ENCODE measurements at regions not wholly inside any gene's neighbourhood (a gene's known extent, or its start where the extent isn't known, plus 50 kb on each side); places are given as distances from the start of the nearest gene placed in this dataset.
"Not testable (repeated sequence)": the region's sequence is repeated elsewhere in the genome, so short reads cannot be mapped to it uniquely, and the experiment has no call there.

DNA sequence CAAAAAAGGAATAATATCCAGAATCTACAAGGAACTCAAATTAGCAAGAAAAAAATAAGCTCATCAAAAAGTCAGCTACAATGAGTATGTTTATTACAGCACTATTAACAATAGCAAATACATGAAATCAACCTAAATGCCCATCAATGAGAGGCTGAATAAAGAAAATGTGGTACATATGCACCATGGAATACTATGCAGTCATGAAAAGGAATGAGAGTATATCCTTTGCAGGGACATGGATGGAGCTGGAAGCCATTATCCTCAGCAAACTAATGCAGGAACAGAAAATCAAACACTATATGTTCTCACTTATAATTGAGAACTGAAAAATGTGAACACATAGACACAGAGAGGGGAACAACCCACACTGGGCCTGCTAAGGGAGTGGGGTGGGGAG is 178.4 kb upstream of the IRS4 start:
- no peak overlapping the region for H3K4me3 Mint-ChIP-seq (ENCODE audit: low read depth, unreplicated experiment)
- H3K4me1 Mint-ChIP-seq (ENCODE audit: low read depth, unreplicated experiment) = no peaks in the 10 kb centered on the region
- intact Hi-C loops (cut with micrococcal nuclease; ENCODE audit: unreplicated experiment) = no loop called here
- CTCF ChIA-PET = no interaction called here
- H3K9me3 Mint-ChIP-seq (ENCODE audit: low read depth, unreplicated experiment) = peaks cover 9% of the 10 kb centered on the region
- no TSS peak for BruUV-seq (replicated peaks)
- no peaks in the 10 kb centered on the region for H3K27me3 Mint-ChIP-seq (ENCODE audit: unreplicated experiment)
- H3K27ac Mint-ChIP-seq (ENCODE audit: unreplicated experiment) = no peak overlapping the region
- no peak for DNase-seq
- TF ChIP-seq, protein P1, sequence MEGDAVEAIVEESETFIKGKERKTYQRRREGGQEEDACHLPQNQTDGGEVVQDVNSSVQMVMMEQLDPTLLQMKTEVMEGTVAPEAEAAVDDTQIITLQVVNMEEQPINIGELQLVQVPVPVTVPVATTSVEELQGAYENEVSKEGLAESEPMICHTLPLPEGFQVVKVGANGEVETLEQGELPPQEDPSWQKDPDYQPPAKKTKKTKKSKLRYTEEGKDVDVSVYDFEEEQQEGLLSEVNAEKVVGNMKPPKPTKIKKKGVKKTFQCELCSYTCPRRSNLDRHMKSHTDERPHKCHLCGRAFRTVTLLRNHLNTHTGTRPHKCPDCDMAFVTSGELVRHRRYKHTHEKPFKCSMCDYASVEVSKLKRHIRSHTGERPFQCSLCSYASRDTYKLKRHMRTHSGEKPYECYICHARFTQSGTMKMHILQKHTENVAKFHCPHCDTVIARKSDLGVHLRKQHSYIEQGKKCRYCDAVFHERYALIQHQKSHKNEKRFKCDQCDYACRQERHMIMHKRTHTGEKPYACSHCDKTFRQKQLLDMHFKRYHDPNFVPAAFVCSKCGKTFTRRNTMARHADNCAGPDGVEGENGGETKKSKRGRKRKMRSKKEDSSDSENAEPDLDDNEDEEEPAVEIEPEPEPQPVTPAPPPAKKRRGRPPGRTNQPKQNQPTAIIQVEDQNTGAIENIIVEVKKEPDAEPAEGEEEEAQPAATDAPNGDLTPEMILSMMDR (IDR thresholded peaks at IDR 0.05; ENCODE audit: unreplicated experiment) = no peak
- H3K36me3 Mint-ChIP-seq (ENCODE audit: insufficient read depth, unreplicated experiment) = no peaks in the 10 kb centered on the region

DNA sequence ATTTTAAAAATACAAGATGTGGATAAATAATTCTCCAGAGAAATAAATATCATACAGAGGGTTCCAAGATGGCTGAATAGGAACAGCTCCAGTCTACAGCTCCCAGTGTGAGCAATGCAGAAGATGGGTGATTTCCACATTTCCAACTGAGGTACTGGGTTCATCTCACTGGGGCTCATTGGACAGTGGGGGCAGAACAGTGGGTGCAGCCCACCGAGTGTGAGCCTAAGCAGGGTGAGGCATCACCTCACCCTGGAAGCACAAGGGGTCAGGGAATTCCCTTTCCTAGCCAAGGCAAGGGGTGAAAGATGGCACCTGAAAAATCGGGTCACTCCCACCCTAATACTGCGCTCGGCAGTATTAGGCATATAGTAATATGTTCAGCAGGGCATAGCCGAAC is 167.5 kb upstream of the IRS4 start:
- H3K36me3 Mint-ChIP-seq (ENCODE audit: insufficient read depth, unreplicated experiment); BruUV-seq (replicated peaks); H3K9me3 Mint-ChIP-seq (ENCODE audit: low read depth, unreplicated experiment); H3K4me1 Mint-ChIP-seq (ENCODE audit: low read depth, unreplicated experiment); H3K27me3 Mint-ChIP-seq (ENCODE audit: unreplicated experiment); intact Hi-C loops (cut with micrococcal nuclease; ENCODE audit: unreplicated experiment); H3K27ac Mint-ChIP-seq (ENCODE audit: unreplicated experiment); H3K4me3 Mint-ChIP-seq (ENCODE audit: low read depth, unreplicated experiment); DNase-seq; CTCF ChIA-PET: not testable (repeated sequence)

DNA sequence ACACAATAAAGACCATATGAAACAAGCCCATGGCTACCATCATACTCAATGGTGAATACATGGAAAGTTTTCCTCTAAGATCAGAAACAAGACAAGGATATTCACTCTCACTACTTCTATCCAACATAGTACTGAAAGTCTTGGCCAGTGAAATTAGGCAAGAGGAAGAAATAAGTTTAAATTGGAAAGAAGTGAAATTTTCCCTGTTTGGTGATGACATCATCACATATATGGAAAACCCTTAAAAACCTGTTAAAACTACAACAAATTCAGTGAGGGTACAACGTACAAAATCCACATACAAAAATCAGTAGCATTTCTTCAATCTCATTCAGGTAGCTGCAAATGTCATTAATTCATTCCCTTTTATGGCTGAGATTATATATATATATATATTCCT is 164.0 kb upstream of the IRS4 start:
- H3K27ac Mint-ChIP-seq (ENCODE audit: unreplicated experiment) = no peak overlapping the region
- no peak overlapping the region for H3K4me3 Mint-ChIP-seq (ENCODE audit: low read depth, unreplicated experiment)
- no TSS peak for BruUV-seq (replicated peaks)
- no peaks in the 10 kb centered on the region for H3K27me3 Mint-ChIP-seq (ENCODE audit: unreplicated experiment)
- H3K36me3 Mint-ChIP-seq (ENCODE audit: insufficient read depth, unreplicated experiment) = no peaks in the 10 kb centered on the region
- peaks cover 9% of the 10 kb centered on the region for H3K9me3 Mint-ChIP-seq (ENCODE audit: low read depth, unreplicated experiment)
- CTCF ChIA-PET = no interaction called here
- H3K4me1 Mint-ChIP-seq (ENCODE audit: low read depth, unreplicated experiment) = no peaks in the 10 kb centered on the region
- TF ChIP-seq, protein P1 (IDR thresholded peaks at IDR 0.05; ENCODE audit: unreplicated experiment) = no peak
- intact Hi-C loops (cut with micrococcal nuclease; ENCODE audit: unreplicated experiment) = no loop called here
- no peak for DNase-seq

DNA sequence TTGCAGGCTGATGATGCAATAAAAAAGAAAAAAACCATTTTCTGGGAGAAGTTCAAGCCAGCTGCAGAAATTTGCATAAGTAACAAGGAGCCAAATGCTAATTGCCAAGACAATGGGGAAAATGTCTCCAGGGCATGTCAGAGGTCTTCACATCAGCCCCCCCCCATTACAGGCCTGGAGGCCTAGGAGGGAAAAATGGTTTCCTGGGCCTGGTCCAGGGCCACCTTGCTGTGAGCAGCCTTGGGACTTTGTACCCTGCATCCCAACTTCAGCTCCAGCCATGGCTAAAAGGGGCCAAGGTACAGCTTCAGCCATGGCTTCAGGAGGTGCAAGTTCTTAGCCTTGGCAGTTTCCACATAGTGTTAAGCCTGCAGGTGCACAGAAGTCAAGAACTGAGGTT is 160.0 kb upstream of the IRS4 start:
- H3K9me3 Mint-ChIP-seq (ENCODE audit: low read depth, unreplicated experiment); H3K27ac Mint-ChIP-seq (ENCODE audit: unreplicated experiment); intact Hi-C loops (cut with micrococcal nuclease; ENCODE audit: unreplicated experiment); CTCF ChIA-PET; BruUV-seq (replicated peaks); H3K4me1 Mint-ChIP-seq (ENCODE audit: low read depth, unreplicated experiment); DNase-seq; H3K4me3 Mint-ChIP-seq (ENCODE audit: low read depth, unreplicated experiment); H3K36me3 Mint-ChIP-seq (ENCODE audit: insufficient read depth, unreplicated experiment); H3K27me3 Mint-ChIP-seq (ENCODE audit: unreplicated experiment): not testable (repeated sequence)

DNA sequence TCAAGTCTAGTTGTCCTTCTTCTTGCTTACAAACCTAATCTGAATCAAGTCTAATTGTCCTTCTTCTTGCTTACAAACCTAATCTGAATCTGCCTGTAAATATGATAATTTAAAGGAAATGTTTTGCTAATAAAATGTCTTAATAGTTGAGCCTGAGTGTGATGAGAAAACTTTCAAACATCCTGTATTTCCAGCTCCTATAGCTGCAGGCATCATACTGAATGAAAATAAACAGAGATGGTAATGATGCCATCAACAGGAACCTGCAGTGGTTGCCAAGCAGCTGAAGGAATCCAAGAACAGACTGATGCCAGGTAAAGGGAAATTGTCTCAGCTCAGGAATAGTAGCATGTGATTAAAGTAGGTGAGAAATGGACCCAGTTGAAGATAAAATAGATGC is 156.1 kb upstream of the IRS4 start:
- Mint-ChIP-seq H3K9me3 (ENCODE audit: low read depth, unreplicated experiment) (peaks cover 14% of the 10 kb centered on the region), H3K36me3 (ENCODE audit: insufficient read depth, unreplicated experiment) (no peaks in the 10 kb centered on the region), H3K27ac (ENCODE audit: unreplicated experiment) (no peak overlapping the region), H3K4me3 (ENCODE audit: low read depth, unreplicated experiment) (no peak overlapping the region), H3K4me1 (ENCODE audit: low read depth, unreplicated experiment) (no peaks in the 10 kb centered on the region), H3K27me3 (ENCODE audit: unreplicated experiment) (no peaks in the 10 kb centered on the region)
- DNase-seq = no peak
- BruUV-seq (replicated peaks) = no TSS peak
- intact Hi-C loops (cut with micrococcal nuclease; ENCODE audit: unreplicated experiment) = no loop called here
- TF ChIP-seq, protein P1 (IDR thresholded peaks at IDR 0.05; ENCODE audit: unreplicated experiment) = no peak
- CTCF ChIA-PET = no interaction called here
